OCI-LY3 (cell line): ENCODE measurements at regions not wholly inside any gene's neighbourhood (a gene's known extent, or its start where the extent isn't known, plus 50 kb on each side); places are given as distances from the start of the nearest gene placed in this dataset.

Source experiments
- EZH2phosphoT487 ChIP-seq: fragments of 200-600 bp; shearing (Covaris generic); IDR thresholded peaks from 2 replicates; pipeline ENCODE4 v1.6.1; 2018; ENCODE audit warnings: antibody characterized with exemption, mixed run types, low read depth
- TF ChIP-seq, protein P1 (sequence below): fragments of 200-600, 300-600 bp; sonication (generic); IDR thresholded peaks from 2 replicates; pipeline ENCODE4 v1.5.1; 2014; ENCODE audit warnings: antibody characterized with exemption, low read length, low read depth

- TF ChIP-seq, protein P1, sequence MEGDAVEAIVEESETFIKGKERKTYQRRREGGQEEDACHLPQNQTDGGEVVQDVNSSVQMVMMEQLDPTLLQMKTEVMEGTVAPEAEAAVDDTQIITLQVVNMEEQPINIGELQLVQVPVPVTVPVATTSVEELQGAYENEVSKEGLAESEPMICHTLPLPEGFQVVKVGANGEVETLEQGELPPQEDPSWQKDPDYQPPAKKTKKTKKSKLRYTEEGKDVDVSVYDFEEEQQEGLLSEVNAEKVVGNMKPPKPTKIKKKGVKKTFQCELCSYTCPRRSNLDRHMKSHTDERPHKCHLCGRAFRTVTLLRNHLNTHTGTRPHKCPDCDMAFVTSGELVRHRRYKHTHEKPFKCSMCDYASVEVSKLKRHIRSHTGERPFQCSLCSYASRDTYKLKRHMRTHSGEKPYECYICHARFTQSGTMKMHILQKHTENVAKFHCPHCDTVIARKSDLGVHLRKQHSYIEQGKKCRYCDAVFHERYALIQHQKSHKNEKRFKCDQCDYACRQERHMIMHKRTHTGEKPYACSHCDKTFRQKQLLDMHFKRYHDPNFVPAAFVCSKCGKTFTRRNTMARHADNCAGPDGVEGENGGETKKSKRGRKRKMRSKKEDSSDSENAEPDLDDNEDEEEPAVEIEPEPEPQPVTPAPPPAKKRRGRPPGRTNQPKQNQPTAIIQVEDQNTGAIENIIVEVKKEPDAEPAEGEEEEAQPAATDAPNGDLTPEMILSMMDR, result no peak
- no peak for TF ChIP-seq EZH2phosphoT487
Observed at GRCh38 chr12:25812295-25812694, 146.2 kb upstream of the RASSF8 start.
